Adrenal gland (tissue), 5 donors: ENCODE measurements at regions not wholly inside any gene's neighbourhood (a gene's known extent, or its start where the extent isn't known, plus 50 kb on each side); places are given as distances from the start of the nearest gene placed in this dataset.

Experiments used
- POLR2A ChIP-seq, 2 donors: fragments of 450-650 bp; IDR thresholded peaks; one replicate each; pipeline ENCODE4 v1.6.1; 2017; ENCODE audit warnings: antibody characterized with exemption in 2 of 2, mild to moderate bottlenecking in 2 of 2, moderate library complexity in 1 of 2
- TF ChIP-seq, protein P1 (sequence below), 6 experiments: fragments of 450-650 bp in 4 of 6; fragments of 200-600 bp in 2 of 6; sonication (generic) in 1 of 6; IDR thresholded peaks; 1 replicate in 5 of 6; 2 replicates in 1 of 6; pipeline versions ENCODE4 v1.5.1 to v1.8.0; 2016 to 2021; ENCODE audit warnings: antibody characterized with exemption in 6 of 6, mild to moderate bottlenecking in 2 of 6, moderate library complexity in 1 of 6
- donor health status: DM: no; HTN: no; CAD: no.

DNA sequence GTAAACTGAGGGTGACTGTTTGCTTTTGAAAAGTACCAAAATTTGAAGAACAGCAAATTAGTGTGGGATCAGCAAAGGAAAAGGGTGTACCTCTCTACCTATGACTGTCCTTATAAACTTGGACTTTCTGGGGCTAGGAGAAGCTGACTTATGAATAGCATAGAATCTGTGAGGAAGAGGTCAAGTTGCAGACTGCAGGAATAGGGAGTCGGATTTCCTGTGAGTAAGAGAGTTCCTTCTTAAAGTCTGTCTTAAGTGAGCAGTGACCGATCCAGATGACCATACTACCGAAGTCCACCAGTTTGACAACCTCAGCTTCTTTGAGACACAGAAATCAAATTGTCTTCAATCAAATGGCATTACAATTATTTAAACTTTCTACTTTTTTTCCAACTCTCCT, 708.7 kb downstream of the UTRN start:
- TF ChIP-seq POLR2A (IDR thresholded peaks at IDR 0.05), result no peak
- TF ChIP-seq, protein P1, sequence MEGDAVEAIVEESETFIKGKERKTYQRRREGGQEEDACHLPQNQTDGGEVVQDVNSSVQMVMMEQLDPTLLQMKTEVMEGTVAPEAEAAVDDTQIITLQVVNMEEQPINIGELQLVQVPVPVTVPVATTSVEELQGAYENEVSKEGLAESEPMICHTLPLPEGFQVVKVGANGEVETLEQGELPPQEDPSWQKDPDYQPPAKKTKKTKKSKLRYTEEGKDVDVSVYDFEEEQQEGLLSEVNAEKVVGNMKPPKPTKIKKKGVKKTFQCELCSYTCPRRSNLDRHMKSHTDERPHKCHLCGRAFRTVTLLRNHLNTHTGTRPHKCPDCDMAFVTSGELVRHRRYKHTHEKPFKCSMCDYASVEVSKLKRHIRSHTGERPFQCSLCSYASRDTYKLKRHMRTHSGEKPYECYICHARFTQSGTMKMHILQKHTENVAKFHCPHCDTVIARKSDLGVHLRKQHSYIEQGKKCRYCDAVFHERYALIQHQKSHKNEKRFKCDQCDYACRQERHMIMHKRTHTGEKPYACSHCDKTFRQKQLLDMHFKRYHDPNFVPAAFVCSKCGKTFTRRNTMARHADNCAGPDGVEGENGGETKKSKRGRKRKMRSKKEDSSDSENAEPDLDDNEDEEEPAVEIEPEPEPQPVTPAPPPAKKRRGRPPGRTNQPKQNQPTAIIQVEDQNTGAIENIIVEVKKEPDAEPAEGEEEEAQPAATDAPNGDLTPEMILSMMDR (IDR thresholded peaks at IDR 0.05), result no peak
